ENCODE measurements at regions not wholly inside any gene's neighbourhood (a gene's known extent, or its start where the extent isn't known, plus 50 kb on each side); places are given as distances from the start of the nearest gene placed in this dataset.

- TF ChIP-seq, protein P1, sequence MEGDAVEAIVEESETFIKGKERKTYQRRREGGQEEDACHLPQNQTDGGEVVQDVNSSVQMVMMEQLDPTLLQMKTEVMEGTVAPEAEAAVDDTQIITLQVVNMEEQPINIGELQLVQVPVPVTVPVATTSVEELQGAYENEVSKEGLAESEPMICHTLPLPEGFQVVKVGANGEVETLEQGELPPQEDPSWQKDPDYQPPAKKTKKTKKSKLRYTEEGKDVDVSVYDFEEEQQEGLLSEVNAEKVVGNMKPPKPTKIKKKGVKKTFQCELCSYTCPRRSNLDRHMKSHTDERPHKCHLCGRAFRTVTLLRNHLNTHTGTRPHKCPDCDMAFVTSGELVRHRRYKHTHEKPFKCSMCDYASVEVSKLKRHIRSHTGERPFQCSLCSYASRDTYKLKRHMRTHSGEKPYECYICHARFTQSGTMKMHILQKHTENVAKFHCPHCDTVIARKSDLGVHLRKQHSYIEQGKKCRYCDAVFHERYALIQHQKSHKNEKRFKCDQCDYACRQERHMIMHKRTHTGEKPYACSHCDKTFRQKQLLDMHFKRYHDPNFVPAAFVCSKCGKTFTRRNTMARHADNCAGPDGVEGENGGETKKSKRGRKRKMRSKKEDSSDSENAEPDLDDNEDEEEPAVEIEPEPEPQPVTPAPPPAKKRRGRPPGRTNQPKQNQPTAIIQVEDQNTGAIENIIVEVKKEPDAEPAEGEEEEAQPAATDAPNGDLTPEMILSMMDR (IDR thresholded peaks at IDR 0.05): no peak
- TF ChIP-seq, protein P2, sequence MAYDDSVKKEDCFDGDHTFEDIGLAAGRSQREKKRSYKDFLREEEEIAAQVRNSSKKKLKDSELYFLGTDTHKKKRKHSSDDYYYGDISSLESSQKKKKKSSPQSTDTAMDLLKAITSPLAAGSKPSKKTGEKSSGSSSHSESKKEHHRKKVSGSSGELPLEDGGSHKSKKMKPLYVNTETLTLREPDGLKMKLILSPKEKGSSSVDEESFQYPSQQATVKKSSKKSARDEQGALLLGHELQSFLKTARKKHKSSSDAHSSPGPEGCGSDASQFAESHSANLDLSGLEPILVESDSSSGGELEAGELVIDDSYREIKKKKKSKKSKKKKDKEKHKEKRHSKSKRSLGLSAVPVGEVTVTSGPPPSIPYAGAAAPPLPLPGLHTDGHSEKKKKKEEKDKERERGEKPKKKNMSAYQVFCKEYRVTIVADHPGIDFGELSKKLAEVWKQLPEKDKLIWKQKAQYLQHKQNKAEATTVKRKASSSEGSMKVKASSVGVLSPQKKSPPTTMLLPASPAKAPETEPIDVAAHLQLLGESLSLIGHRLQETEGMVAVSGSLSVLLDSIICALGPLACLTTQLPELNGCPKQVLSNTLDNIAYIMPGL (CRISPR knock-in tag; IDR thresholded peaks at IDR 0.05; ENCODE audit: borderline replicate concordance): no peak
- TF ChIP-seq HOXB5 (CRISPR knock-in tag; IDR thresholded peaks at IDR 0.05): no peak
- TF ChIP-seq POLR2A (IDR thresholded peaks at IDR 0.05; ENCODE audit: low read length): no peak
Observed at GRCh38 chr15:36519067-36519466, 60.4 kb upstream of the CDIN1 start (continued).

GRCh38 chr15:36525430-36525829 lies 54.0 kb upstream of the CDIN1 start:
- H3K4me1 ChIP-seq: no peaks in the 10 kb centered on the region
- H3K9me3 ChIP-seq: no peaks in the 10 kb centered on the region
- no peak overlapping the region for H3K4me2 ChIP-seq
- 67% methylated on average over 3 of the region's 3 CpGs for WGBS (ENCODE audit: missing lambda C conversion rate)
- no peak overlapping the region for H3K27ac ChIP-seq
- FAIRE-seq (no peak), ATAC-seq (no peak), DNase-seq (ENCODE audit: low read depth in 1 of 2, low spot score in 1 of 2) (no peak)
- TF ChIP-seq TP53 (CRISPR knock-in tag; IDR thresholded peaks at IDR 0.05) (no peak), RARB (CRISPR knock-in tag; IDR thresholded peaks at IDR 0.05) (no peak), HOXB5 (CRISPR knock-in tag; IDR thresholded peaks at IDR 0.05) (no peak), NPAS2 (CRISPR knock-in tag; IDR thresholded peaks at IDR 0.05; ENCODE audit: borderline replicate concordance) (no peak), HDAC2 (IDR thresholded peaks at IDR 0.05) (no peak), USF2 (IDR thresholded peaks at IDR 0.05) (no peak), HEYL (CRISPR knock-in tag; IDR thresholded peaks at IDR 0.05) (no peak), CBX8 (IDR thresholded peaks at IDR 0.05) (no peak)
- TF ChIP-seq, protein P3, sequence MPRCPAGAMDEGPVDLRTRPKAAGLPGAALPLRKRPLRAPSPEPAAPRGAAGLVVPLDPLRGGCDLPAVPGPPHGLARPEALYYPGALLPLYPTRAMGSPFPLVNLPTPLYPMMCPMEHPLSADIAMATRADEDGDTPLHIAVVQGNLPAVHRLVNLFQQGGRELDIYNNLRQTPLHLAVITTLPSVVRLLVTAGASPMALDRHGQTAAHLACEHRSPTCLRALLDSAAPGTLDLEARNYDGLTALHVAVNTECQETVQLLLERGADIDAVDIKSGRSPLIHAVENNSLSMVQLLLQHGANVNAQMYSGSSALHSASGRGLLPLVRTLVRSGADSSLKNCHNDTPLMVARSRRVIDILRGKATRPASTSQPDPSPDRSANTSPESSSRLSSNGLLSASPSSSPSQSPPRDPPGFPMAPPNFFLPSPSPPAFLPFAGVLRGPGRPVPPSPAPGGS (IDR thresholded peaks at IDR 0.05): no peak
- POLR2A ChIA-PET: no interaction called here
- H3K4me3 ChIP-seq: no peak overlapping the region
- CTCF ChIA-PET: no interaction called here

DNA sequence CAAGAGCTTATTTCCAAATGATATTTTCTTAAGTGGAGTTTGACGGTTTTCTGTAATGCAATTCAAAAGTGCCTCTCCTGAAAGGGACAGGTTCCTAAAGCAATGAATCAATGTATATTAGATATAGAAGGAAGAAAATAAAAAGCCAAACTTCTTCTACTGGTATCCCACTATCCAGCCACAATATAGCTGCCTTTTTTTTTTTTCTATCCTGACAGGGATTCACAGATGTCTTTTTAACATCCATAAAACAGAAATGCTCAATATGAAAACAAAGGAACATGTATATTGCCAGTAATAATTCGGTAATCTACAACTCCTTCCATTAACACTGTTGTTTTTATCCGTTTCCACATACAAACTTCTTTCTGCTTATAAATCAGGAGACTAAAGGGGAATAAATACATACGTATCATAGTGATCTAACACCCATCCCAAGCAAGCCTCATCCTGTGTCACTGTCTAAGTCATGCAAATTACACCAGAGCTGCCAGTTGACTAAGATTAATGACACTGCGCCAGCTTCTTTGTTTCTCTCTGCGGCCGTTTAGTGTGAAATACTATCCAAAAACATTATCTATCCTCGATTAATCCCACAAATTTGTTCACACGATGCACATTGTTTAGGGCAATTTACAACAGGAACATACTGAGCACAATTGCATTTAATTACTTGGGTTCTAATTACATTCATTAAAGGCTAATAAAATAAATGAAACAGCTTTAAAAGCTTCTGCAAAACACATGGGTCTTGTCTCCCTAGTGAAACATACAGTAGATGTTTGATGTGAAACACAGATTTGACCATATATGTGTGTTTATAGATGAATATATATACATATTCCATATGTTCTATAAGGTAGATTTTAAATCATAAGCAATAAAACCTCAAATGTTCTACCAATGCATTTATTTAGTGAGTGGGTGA lies 51.9 kb upstream of the CDIN1 start:
- TF ChIP-seq RAD21 (conservative IDR thresholded peaks at IDR 0.05 in 1 of 2, IDR thresholded peaks at IDR 0.05 in 1 of 2): no peak
- no peak for TF ChIP-seq ZNF302 (CRISPR knock-in tag; IDR thresholded peaks at IDR 0.05)
- TF ChIP-seq GATA3 (IDR thresholded peaks at IDR 0.05; ENCODE audit: borderline replicate concordance): no peak
- TF ChIP-seq POLR2A (IDR thresholded peaks at IDR 0.05; ENCODE audit: low read length): no peak
- TF ChIP-seq KDM5A (IDR thresholded peaks at IDR 0.05): no peak
- Histone ChIP-seq H3K4me1 (no peaks in the 10 kb centered on the region), H3K9me3 (no peaks in the 10 kb centered on the region), H3K4me3 (no peak overlapping the region), H3K4me2 (no peak overlapping the region), H3K27ac (no peak overlapping the region)
- no peak for FAIRE-seq
- no peak for ATAC-seq
- WGBS (ENCODE audit: missing lambda C conversion rate): 79% methylated on average over 9 of the region's 9 CpGs
- no peak for DNase-seq (ENCODE audit: low read depth in 1 of 2, low spot score in 1 of 2)
- ChIA-PET CTCF (no interaction called here), POLR2A (no interaction called here)
